SK-N-SH (cell line): ENCODE measurements at regions not wholly inside any gene's neighbourhood (a gene's known extent, or its start where the extent isn't known, plus 50 kb on each side); places are given as distances from the start of the nearest gene placed in this dataset.

Experiments used
- CTCF ChIP-seq: fragments of 200-600 bp; sonication (generic); IDR thresholded peaks from 2 replicates; pipeline ENCODE4 v1.6.1; 2017; ENCODE audit warnings: antibody characterized with exemption, mild to moderate bottlenecking, moderate library complexity
- GABPA ChIP-seq: IDR thresholded peaks from 2 replicates; pipeline ENCODE4 v1.4.0; 2012; ENCODE audit warnings: low read depth, mild to moderate bottlenecking
- USF2 ChIP-seq: fragments of 150-350 bp; IDR thresholded peaks from 2 replicates; pipeline ENCODE4 v1.6.1; 2017; ENCODE audit warnings: antibody characterized with exemption, low read length, low read depth, borderline replicate concordance
- TF ChIP-seq, protein P1 (sequence below): IDR thresholded peaks from 2 replicates; pipeline ENCODE4 v1.6.1; 2012; ENCODE audit warnings: mild to moderate bottlenecking, low read depth, low read length, moderate library complexity

- TF ChIP-seq USF2 (no peak), CTCF (no peak), GABPA (no peak)
- TF ChIP-seq, protein P1, sequence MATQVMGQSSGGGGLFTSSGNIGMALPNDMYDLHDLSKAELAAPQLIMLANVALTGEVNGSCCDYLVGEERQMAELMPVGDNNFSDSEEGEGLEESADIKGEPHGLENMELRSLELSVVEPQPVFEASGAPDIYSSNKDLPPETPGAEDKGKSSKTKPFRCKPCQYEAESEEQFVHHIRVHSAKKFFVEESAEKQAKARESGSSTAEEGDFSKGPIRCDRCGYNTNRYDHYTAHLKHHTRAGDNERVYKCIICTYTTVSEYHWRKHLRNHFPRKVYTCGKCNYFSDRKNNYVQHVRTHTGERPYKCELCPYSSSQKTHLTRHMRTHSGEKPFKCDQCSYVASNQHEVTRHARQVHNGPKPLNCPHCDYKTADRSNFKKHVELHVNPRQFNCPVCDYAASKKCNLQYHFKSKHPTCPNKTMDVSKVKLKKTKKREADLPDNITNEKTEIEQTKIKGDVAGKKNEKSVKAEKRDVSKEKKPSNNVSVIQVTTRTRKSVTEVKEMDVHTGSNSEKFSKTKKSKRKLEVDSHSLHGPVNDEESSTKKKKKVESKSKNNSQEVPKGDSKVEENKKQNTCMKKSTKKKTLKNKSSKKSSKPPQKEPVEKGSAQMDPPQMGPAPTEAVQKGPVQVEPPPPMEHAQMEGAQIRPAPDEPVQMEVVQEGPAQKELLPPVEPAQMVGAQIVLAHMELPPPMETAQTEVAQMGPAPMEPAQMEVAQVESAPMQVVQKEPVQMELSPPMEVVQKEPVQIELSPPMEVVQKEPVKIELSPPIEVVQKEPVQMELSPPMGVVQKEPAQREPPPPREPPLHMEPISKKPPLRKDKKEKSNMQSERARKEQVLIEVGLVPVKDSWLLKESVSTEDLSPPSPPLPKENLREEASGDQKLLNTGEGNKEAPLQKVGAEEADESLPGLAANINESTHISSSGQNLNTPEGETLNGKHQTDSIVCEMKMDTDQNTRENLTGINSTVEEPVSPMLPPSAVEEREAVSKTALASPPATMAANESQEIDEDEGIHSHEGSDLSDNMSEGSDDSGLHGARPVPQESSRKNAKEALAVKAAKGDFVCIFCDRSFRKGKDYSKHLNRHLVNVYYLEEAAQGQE: no peak
Observed at GRCh38 chr7:153576096-153576495, 476.1 kb upstream of the DPP6 start.
